ENCODE measurements at regions not wholly inside any gene's neighbourhood (a gene's known extent, or its start where the extent isn't known, plus 50 kb on each side); places are given as distances from the start of the nearest gene placed in this dataset.

GRCh38 chr18:30583768-30584167, 458.8 kb downstream of the DSC3 start:
- TF ChIP-seq PATZ1 (CRISPR knock-in tag; IDR thresholded peaks at IDR 0.05; ENCODE audit: borderline replicate concordance) (no peak), TOX (CRISPR knock-in tag; IDR thresholded peaks at IDR 0.05; ENCODE audit: borderline replicate concordance) (no peak), ZFP3 (CRISPR knock-in tag; IDR thresholded peaks at IDR 0.05) (no peak), POU6F1 (CRISPR knock-in tag; IDR thresholded peaks at IDR 0.05; ENCODE audit: borderline replicate concordance, low read depth) (no peak), CSDC2 (CRISPR knock-in tag; IDR thresholded peaks at IDR 0.05) (no peak), ZNF70 (CRISPR knock-in tag; IDR thresholded peaks at IDR 0.05) (no peak), ZC3H10 (CRISPR knock-in tag; IDR thresholded peaks at IDR 0.05) (no peak)
- TF ChIP-seq, protein P1, sequence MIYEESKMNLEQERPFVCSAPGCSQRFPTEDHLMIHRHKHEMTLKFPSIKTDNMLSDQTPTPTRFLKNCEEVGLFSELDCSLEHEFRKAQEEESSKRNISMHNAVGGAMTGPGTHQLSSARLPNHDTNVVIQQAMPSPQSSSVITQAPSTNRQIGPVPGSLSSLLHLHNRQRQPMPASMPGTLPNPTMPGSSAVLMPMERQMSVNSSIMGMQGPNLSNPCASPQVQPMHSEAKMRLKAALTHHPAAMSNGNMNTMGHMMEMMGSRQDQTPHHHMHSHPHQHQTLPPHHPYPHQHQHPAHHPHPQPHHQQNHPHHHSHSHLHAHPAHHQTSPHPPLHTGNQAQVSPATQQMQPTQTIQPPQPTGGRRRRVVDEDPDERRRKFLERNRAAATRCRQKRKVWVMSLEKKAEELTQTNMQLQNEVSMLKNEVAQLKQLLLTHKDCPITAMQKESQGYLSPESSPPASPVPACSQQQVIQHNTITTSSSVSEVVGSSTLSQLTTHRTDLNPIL (CRISPR knock-in tag; IDR thresholded peaks at IDR 0.05; ENCODE audit: low read depth): no peak
- TF ChIP-seq, protein P2, sequence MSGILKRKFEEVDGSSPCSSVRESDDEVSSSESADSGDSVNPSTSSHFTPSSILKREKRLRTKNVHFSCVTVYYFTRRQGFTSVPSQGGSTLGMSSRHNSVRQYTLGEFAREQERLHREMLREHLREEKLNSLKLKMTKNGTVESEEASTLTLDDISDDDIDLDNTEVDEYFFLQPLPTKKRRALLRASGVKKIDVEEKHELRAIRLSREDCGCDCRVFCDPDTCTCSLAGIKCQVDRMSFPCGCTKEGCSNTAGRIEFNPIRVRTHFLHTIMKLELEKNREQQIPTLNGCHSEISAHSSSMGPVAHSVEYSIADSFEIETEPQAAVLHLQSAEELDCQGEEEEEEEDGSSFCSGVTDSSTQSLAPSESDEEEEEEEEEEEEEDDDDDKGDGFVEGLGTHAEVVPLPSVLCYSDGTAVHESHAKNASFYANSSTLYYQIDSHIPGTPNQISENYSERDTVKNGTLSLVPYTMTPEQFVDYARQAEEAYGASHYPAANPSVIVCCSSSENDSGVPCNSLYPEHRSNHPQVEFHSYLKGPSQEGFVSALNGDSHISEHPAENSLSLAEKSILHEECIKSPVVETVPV (CRISPR knock-in tag; IDR thresholded peaks at IDR 0.05): no peak

Measured in SK-N-SH treated with all-trans-retinoic acid at 6 μM for 48 hours (cell line).